ENCODE measurements at regions not wholly inside any gene's neighbourhood (a gene's known extent, or its start where the extent isn't known, plus 50 kb on each side); places are given as distances from the start of the nearest gene placed in this dataset.

GRCh38 chr9:13508086-13508485, 228.6 kb upstream of the MPDZ start:
- Mint-ChIP-seq H3K27me3 (no peaks in the 10 kb centered on the region), H3K4me1 (no peaks in the 10 kb centered on the region), H3K27ac (no peak overlapping the region), H3K4me3 (no peak overlapping the region), H3K36me3 (no peaks in the 10 kb centered on the region), H3K9me3 (peaks cover 0 to 22% (median 9%) of the 10 kb centered on the region in 7 donors)
- ATAC-seq (ENCODE audit: low read depth in 2 of 2) (no peak), DNase-seq (no peak)
- H3K4me3 ChIP-seq (ENCODE audit: low read depth, low read length): no peak overlapping the region
- no peaks in the 10 kb centered on the region for H3K4me1 ChIP-seq (ENCODE audit: control insufficient read depth, insufficient read depth, low read length, poor library complexity, severe bottlenecking)
- H3K36me3 ChIP-seq (ENCODE audit: control insufficient read depth, insufficient read depth, low read length): no peaks in the 10 kb centered on the region
- H3K27ac ChIP-seq (ENCODE audit: insufficient read depth, low read length, poor library complexity, severe bottlenecking): no peak overlapping the region
- H3K9me3 ChIP-seq (ENCODE audit: control insufficient read depth in 2 of 2, low read length in 2 of 2): peaks cover 0 to under 1% of the 10 kb centered on the region in 2 experiments
- no peaks in the 10 kb centered on the region for H3K27me3 ChIP-seq (ENCODE audit: control insufficient read depth, insufficient read depth, low read length)

GRCh38 chr9:13505797-13506196, 226.3 kb upstream of the MPDZ start:
- H3K4me3 ChIP-seq (ENCODE audit: low read depth, low read length): no peak overlapping the region

GRCh38 chr9:13503599-13503998, 224.1 kb upstream of the MPDZ start:
- no peaks in the 10 kb centered on the region for H3K36me3 Mint-ChIP-seq
- H3K9me3 Mint-ChIP-seq: peaks cover 4 to 17% (median 6%) of the 10 kb centered on the region in 7 donors
- H3K27me3 Mint-ChIP-seq: no peaks in the 10 kb centered on the region
- Histone ChIP-seq H3K36me3 (ENCODE audit: control insufficient read depth, insufficient read depth, low read length) (no peaks in the 10 kb centered on the region), H3K4me1 (ENCODE audit: control insufficient read depth, insufficient read depth, low read length, poor library complexity, severe bottlenecking) (no peaks in the 10 kb centered on the region), H3K27ac (ENCODE audit: insufficient read depth, low read length, poor library complexity, severe bottlenecking) (no peak overlapping the region), H3K27me3 (ENCODE audit: control insufficient read depth, insufficient read depth, low read length) (no peaks in the 10 kb centered on the region), H3K4me3 (ENCODE audit: low read depth, low read length) (no peak overlapping the region), H3K9me3 (ENCODE audit: control insufficient read depth in 2 of 2, low read length in 2 of 2) (no peaks in the 10 kb centered on the region)
- H3K4me3 Mint-ChIP-seq: no peak overlapping the region
- no peak for ATAC-seq (ENCODE audit: low read depth in 2 of 2)
- no peak overlapping the region for H3K27ac Mint-ChIP-seq
- H3K4me1 Mint-ChIP-seq: no peaks in the 10 kb centered on the region
- no peak for DNase-seq

More at GRCh38 chr9:13505797-13506196, 226.3 kb upstream of the MPDZ start:
- Mint-ChIP-seq H3K4me3 (peak overlapping the region in 1 of 4 donors; percentile 48), H3K27me3 (no peaks in the 10 kb centered on the region), H3K4me1 (no peaks in the 10 kb centered on the region), H3K36me3 (no peaks in the 10 kb centered on the region), H3K27ac (no peak overlapping the region), H3K9me3 (peaks cover 0 to 22% (median 6%) of the 10 kb centered on the region in 7 donors)
- DNase-seq: no peak
- ATAC-seq (ENCODE audit: low read depth in 2 of 2): no peak
- Histone ChIP-seq H3K36me3 (ENCODE audit: control insufficient read depth, insufficient read depth, low read length) (no peaks in the 10 kb centered on the region), H3K27ac (ENCODE audit: insufficient read depth, low read length, poor library complexity, severe bottlenecking) (no peak overlapping the region), H3K4me1 (ENCODE audit: control insufficient read depth, insufficient read depth, low read length, poor library complexity, severe bottlenecking) (no peaks in the 10 kb centered on the region), H3K27me3 (ENCODE audit: control insufficient read depth, insufficient read depth, low read length) (no peaks in the 10 kb centered on the region), H3K9me3 (ENCODE audit: control insufficient read depth in 2 of 2, low read length in 2 of 2) (no peaks in the 10 kb centered on the region)

- Histone ChIP-seq H3K27ac (ENCODE audit: insufficient read depth, low read length, poor library complexity, severe bottlenecking) (no peak overlapping the region), H3K9me3 (ENCODE audit: control insufficient read depth in 2 of 2, low read length in 2 of 2) (no peaks in the 10 kb centered on the region), H3K4me1 (ENCODE audit: control insufficient read depth, insufficient read depth, low read length, poor library complexity, severe bottlenecking) (no peaks in the 10 kb centered on the region), H3K27me3 (ENCODE audit: control insufficient read depth, insufficient read depth, low read length) (no peaks in the 10 kb centered on the region), H3K36me3 (ENCODE audit: control insufficient read depth, insufficient read depth, low read length) (no peaks in the 10 kb centered on the region), H3K4me3 (ENCODE audit: low read depth, low read length) (no peak overlapping the region)
- H3K9me3 Mint-ChIP-seq: peaks cover 4 to 9% (median 6%) of the 10 kb centered on the region in 7 donors
- no peaks in the 10 kb centered on the region for H3K27me3 Mint-ChIP-seq
- DNase-seq (no peak), ATAC-seq (ENCODE audit: low read depth in 2 of 2) (no peak)
- H3K4me1 Mint-ChIP-seq: no peaks in the 10 kb centered on the region
- no peak overlapping the region for H3K4me3 Mint-ChIP-seq
- no peak overlapping the region for H3K27ac Mint-ChIP-seq
- no peaks in the 10 kb centered on the region for H3K36me3 Mint-ChIP-seq
Measured at GRCh38 chr9:13502484-13502883, 223.0 kb upstream of the MPDZ start.

GRCh38 chr9:13501018-13501417, 221.5 kb upstream of the MPDZ start:
- Mint-ChIP-seq H3K36me3 (no peaks in the 10 kb centered on the region), H3K27me3 (no peaks in the 10 kb centered on the region), H3K4me1 (no peaks in the 10 kb centered on the region), H3K27ac (no peak overlapping the region), H3K9me3 (peaks cover 0 to 16% (median 5%) of the 10 kb centered on the region in 7 donors), H3K4me3 (no peak overlapping the region)
- H3K4me1 ChIP-seq (ENCODE audit: control insufficient read depth, insufficient read depth, low read length, poor library complexity, severe bottlenecking): no peaks in the 10 kb centered on the region
- no peak for DNase-seq
- H3K27me3 ChIP-seq (ENCODE audit: control insufficient read depth, insufficient read depth, low read length): no peaks in the 10 kb centered on the region
- H3K4me3 ChIP-seq (ENCODE audit: low read depth, low read length): no peak overlapping the region
- H3K9me3 ChIP-seq (ENCODE audit: control insufficient read depth in 2 of 2, low read length in 2 of 2): no peaks in the 10 kb centered on the region
- H3K27ac ChIP-seq (ENCODE audit: insufficient read depth, low read length, poor library complexity, severe bottlenecking): no peak overlapping the region
- no peaks in the 10 kb centered on the region for H3K36me3 ChIP-seq (ENCODE audit: control insufficient read depth, insufficient read depth, low read length)
- ATAC-seq (ENCODE audit: low read depth in 2 of 2): no peak

GRCh38 chr9:13500034-13500433, 220.5 kb upstream of the MPDZ start:
- no peaks in the 10 kb centered on the region for H3K4me1 Mint-ChIP-seq
- H3K4me3 Mint-ChIP-seq: no peak overlapping the region
- Histone ChIP-seq H3K4me1 (ENCODE audit: control insufficient read depth, insufficient read depth, low read length, poor library complexity, severe bottlenecking) (no peaks in the 10 kb centered on the region), H3K27ac (ENCODE audit: insufficient read depth, low read length, poor library complexity, severe bottlenecking) (no peak overlapping the region), H3K4me3 (ENCODE audit: low read depth, low read length) (no peak overlapping the region), H3K27me3 (ENCODE audit: control insufficient read depth, insufficient read depth, low read length) (no peaks in the 10 kb centered on the region), H3K36me3 (ENCODE audit: control insufficient read depth, insufficient read depth, low read length) (no peaks in the 10 kb centered on the region), H3K9me3 (ENCODE audit: control insufficient read depth in 2 of 2, low read length in 2 of 2) (no peaks in the 10 kb centered on the region)
- no peaks in the 10 kb centered on the region for H3K36me3 Mint-ChIP-seq
- H3K27me3 Mint-ChIP-seq: no peaks in the 10 kb centered on the region
- H3K27ac Mint-ChIP-seq: no peak overlapping the region
- DNase-seq (no peak), ATAC-seq (ENCODE audit: low read depth in 2 of 2) (no peak)
- H3K9me3 Mint-ChIP-seq: peaks cover 3 to 19% (median 6%) of the 10 kb centered on the region in 7 donors

GRCh38 chr9:13493697-13494096, 214.2 kb upstream of the MPDZ start:
- H3K4me3 ChIP-seq (ENCODE audit: low read depth, low read length): no peak overlapping the region
- H3K27ac Mint-ChIP-seq: no peak overlapping the region
- H3K4me1 ChIP-seq (ENCODE audit: control insufficient read depth, insufficient read depth, low read length, poor library complexity, severe bottlenecking): no peaks in the 10 kb centered on the region
- ATAC-seq (ENCODE audit: low read depth in 2 of 2): no peak
- no peak overlapping the region for H3K4me3 Mint-ChIP-seq
- no peak overlapping the region for H3K27ac ChIP-seq (ENCODE audit: insufficient read depth, low read length, poor library complexity, severe bottlenecking)
- H3K27me3 ChIP-seq (ENCODE audit: control insufficient read depth, insufficient read depth, low read length): no peaks in the 10 kb centered on the region
- no peaks in the 10 kb centered on the region for H3K27me3 Mint-ChIP-seq
- no peaks in the 10 kb centered on the region for H3K4me1 Mint-ChIP-seq
- no peak for DNase-seq
- no peaks in the 10 kb centered on the region for H3K36me3 ChIP-seq (ENCODE audit: control insufficient read depth, insufficient read depth, low read length)
- no peaks in the 10 kb centered on the region for H3K9me3 ChIP-seq (ENCODE audit: control insufficient read depth in 2 of 2, low read length in 2 of 2)
- H3K9me3 Mint-ChIP-seq: peaks cover 0 to 23% (median 5%) of the 10 kb centered on the region in 7 donors
- no peaks in the 10 kb centered on the region for H3K36me3 Mint-ChIP-seq

- DNase-seq (no peak), ATAC-seq (ENCODE audit: low read depth in 2 of 2) (no peak)
- no peaks in the 10 kb centered on the region for H3K36me3 Mint-ChIP-seq
- peaks cover 1 to 18% (median 5%) of the 10 kb centered on the region in 7 donors for H3K9me3 Mint-ChIP-seq
- H3K27ac ChIP-seq (ENCODE audit: insufficient read depth, low read length, poor library complexity, severe bottlenecking): no peak overlapping the region
- H3K4me1 ChIP-seq (ENCODE audit: control insufficient read depth, insufficient read depth, low read length, poor library complexity, severe bottlenecking): no peaks in the 10 kb centered on the region
- no peaks in the 10 kb centered on the region for H3K27me3 Mint-ChIP-seq
- H3K9me3 ChIP-seq (ENCODE audit: control insufficient read depth in 2 of 2, low read length in 2 of 2): no peaks in the 10 kb centered on the region
- H3K4me3 Mint-ChIP-seq: no peak overlapping the region
- no peaks in the 10 kb centered on the region for H3K27me3 ChIP-seq (ENCODE audit: control insufficient read depth, insufficient read depth, low read length)
- no peak overlapping the region for H3K27ac Mint-ChIP-seq
- no peak overlapping the region for H3K4me3 ChIP-seq (ENCODE audit: low read depth, low read length)
- H3K36me3 ChIP-seq (ENCODE audit: control insufficient read depth, insufficient read depth, low read length): no peaks in the 10 kb centered on the region
- no peaks in the 10 kb centered on the region for H3K4me1 Mint-ChIP-seq
Measured at GRCh38 chr9:13491493-13492424, 212.3 kb upstream of the MPDZ start.

All from CD4-positive, CD25-positive, alpha-beta regulatory T cell (primary cell).